ENCODE measurements at regions not wholly inside any gene's neighbourhood (a gene's known extent, or its start where the extent isn't known, plus 50 kb on each side); places are given as distances from the start of the nearest gene placed in this dataset.
"Not testable (repeated sequence)": the region's sequence is repeated elsewhere in the genome, so short reads cannot be mapped to it uniquely, and the experiment has no call there.

GRCh38 chr2:87204569-87205147 is 183.0 kb upstream of the PLGLB1 start:
- TF ChIP-seq, protein P1, sequence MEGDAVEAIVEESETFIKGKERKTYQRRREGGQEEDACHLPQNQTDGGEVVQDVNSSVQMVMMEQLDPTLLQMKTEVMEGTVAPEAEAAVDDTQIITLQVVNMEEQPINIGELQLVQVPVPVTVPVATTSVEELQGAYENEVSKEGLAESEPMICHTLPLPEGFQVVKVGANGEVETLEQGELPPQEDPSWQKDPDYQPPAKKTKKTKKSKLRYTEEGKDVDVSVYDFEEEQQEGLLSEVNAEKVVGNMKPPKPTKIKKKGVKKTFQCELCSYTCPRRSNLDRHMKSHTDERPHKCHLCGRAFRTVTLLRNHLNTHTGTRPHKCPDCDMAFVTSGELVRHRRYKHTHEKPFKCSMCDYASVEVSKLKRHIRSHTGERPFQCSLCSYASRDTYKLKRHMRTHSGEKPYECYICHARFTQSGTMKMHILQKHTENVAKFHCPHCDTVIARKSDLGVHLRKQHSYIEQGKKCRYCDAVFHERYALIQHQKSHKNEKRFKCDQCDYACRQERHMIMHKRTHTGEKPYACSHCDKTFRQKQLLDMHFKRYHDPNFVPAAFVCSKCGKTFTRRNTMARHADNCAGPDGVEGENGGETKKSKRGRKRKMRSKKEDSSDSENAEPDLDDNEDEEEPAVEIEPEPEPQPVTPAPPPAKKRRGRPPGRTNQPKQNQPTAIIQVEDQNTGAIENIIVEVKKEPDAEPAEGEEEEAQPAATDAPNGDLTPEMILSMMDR (IDR thresholded peaks at IDR 0.05; ENCODE audit: low read length), result not testable (repeated sequence)
- TF ChIP-seq EZH2 (IDR thresholded peaks at IDR 0.05; ENCODE audit: borderline replicate concordance, low read length), result not testable (repeated sequence)
